CD4-positive, alpha-beta T cell treated with Interleukin-2 at 100 ng/mL for 4 hours (primary cell): ENCODE measurements at regions not wholly inside any gene's neighbourhood (a gene's known extent, or its start where the extent isn't known, plus 50 kb on each side); places are given as distances from the start of the nearest gene placed in this dataset.

Source experiments
- DNase-seq: peaks from one replicate; pipeline ENCODE4 v3.0.0-alpha.2; 2020; ENCODE audit warnings: low spot score

- DNase-seq: no peak
Measured at GRCh38 chr12:107525063-107525718, 160.4 kb upstream of the PWP1 start.

GRCh38 chr12:107525719-107526554 is 159.7 kb upstream of the PWP1 start:
- DNase-seq: no peak

- no peak for DNase-seq
Measured at GRCh38 chr12:107526555-107527180, 158.9 kb upstream of the PWP1 start.

- DNase-seq: no peak
Measured at GRCh38 chr12:107528731-107529365, 156.8 kb upstream of the PWP1 start.

GRCh38 chr12:107529991-107530390 is 155.6 kb upstream of the PWP1 start:
- no peak for DNase-seq

- DNase-seq: no peak
Measured at GRCh38 chr12:107530701-107531100, 154.9 kb upstream of the PWP1 start.

- no peak for DNase-seq
Measured at GRCh38 chr12:107533218-107533617, 152.4 kb upstream of the PWP1 start.

- no peak for DNase-seq
Measured at GRCh38 chr12:107536613-107537012, 149.0 kb upstream of the PWP1 start.

GRCh38 chr12:107537464-107538119 is 148.0 kb upstream of the PWP1 start:
- no peak for DNase-seq

GRCh38 chr12:107539196-107539939 is 146.2 kb upstream of the PWP1 start:
- no peak for DNase-seq

- DNase-seq: no peak
Measured at GRCh38 chr12:107541001-107541705, 144.4 kb upstream of the PWP1 start.

GRCh38 chr12:107543416-107543815 is 142.2 kb upstream of the PWP1 start:
- no peak for DNase-seq

- DNase-seq: no peak
Measured at GRCh38 chr12:107543841-107544240, 141.8 kb upstream of the PWP1 start.

GRCh38 chr12:107544937-107545336 is 140.7 kb upstream of the PWP1 start:
- DNase-seq: no peak

GRCh38 chr12:107545737-107546353 is 139.8 kb upstream of the PWP1 start:
- DNase-seq: no peak

GRCh38 chr12:107547389-107547788 is 138.2 kb upstream of the PWP1 start:
- DNase-seq: no peak

- DNase-seq: no peak
Measured at GRCh38 chr12:107549651-107550480, 135.7 kb upstream of the PWP1 start.

- DNase-seq: no peak
Measured at GRCh38 chr12:107551434-107551833, 134.2 kb upstream of the PWP1 start.

- no peak for DNase-seq
Measured at GRCh38 chr12:107552263-107552662, 133.3 kb upstream of the PWP1 start.
